Chondrocyte (in vitro differentiated cells): ENCODE measurements at regions not wholly inside any gene's neighbourhood (a gene's known extent, or its start where the extent isn't known, plus 50 kb on each side); places are given as distances from the start of the nearest gene placed in this dataset.
A peak's percentile ranks its signal among the peaks of the same experiment; 100 is the strongest.
"Not testable (repeated sequence)": the region's sequence is repeated elsewhere in the genome, so short reads cannot be mapped to it uniquely, and the experiment has no call there.

Experiments
- DNase-seq: peaks from one replicate; pipeline ENCODE4 v3.0.0; 2021; ENCODE audit warnings: mixed read lengths, low spot score
- H3K27ac Mint-ChIP-seq: one replicate; pipeline ENCODE4 v1.8.0; 2021; ENCODE audit warnings: mild to moderate bottlenecking, moderate library complexity, mixed read lengths; ENCODE audit not compliant: unreplicated experiment
- H3K27me3 Mint-ChIP-seq: 2 replicates; pipeline ENCODE4 v1.8.0; 2021; ENCODE audit warnings: low read depth, mixed read lengths
- H3K36me3 Mint-ChIP-seq: 2 replicates; pipeline ENCODE4 v1.8.0; 2021; ENCODE audit warnings: low read depth, mixed read lengths
- H3K4me1 Mint-ChIP-seq: 2 replicates; pipeline ENCODE4 v1.8.0; 2021; ENCODE audit warnings: low read depth, mild to moderate bottlenecking, mixed read lengths
- H3K4me3 Mint-ChIP-seq: one replicate; pipeline ENCODE4 v1.8.0; 2021; ENCODE audit warnings: mild to moderate bottlenecking, moderate library complexity, mixed read lengths; ENCODE audit not compliant: unreplicated experiment
- H3K9me3 Mint-ChIP-seq: 2 replicates; pipeline ENCODE4 v1.8.0; 2021; ENCODE audit warnings: low read depth, mixed read lengths
- CTCF ChIP-seq: fragments of 200-600 bp; sonication (generic); IDR thresholded peaks from 2 replicates; pipeline ENCODE4 v1.5.0; 2021; ENCODE audit warnings: antibody characterized with exemption, mild to moderate bottlenecking, moderate library complexity

DNA sequence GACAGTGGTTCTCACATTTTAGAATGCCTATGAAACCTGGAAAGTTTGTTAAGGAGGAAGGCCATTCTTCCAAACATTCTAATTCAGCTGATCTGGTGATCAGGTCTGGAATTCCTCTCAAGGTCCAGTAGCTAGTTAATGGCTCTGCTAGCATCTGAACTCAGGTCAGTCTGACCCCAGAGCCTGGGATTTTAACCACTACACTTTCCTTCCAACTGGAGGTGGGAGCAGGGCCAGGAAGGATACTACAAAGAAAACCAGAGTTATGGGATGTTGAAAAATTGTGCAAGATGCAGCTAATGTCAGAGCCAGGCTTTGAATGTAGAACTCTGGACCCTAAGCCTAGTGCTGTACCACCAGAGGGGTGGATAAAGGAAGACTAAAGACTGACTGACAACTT is 73.6 kb upstream of the NID2 start:
- Mint-ChIP-seq H3K4me3 (no peak overlapping the region), H3K4me1 (no peaks in the 10 kb centered on the region), H3K9me3 (peaks cover 2% of the 10 kb centered on the region), H3K27me3 (peaks cover 9% of the 10 kb centered on the region), H3K36me3 (peaks cover 1% of the 10 kb centered on the region), H3K27ac (no peak overlapping the region)
- no peak for DNase-seq
- TF ChIP-seq CTCF, result no peak

- Mint-ChIP-seq H3K36me3 (peaks cover 3% of the 10 kb centered on the region), H3K9me3 (peaks cover 16% of the 10 kb centered on the region), H3K27me3 (no peaks in the 10 kb centered on the region), H3K27ac (no peak overlapping the region), H3K4me1 (peaks cover 8% of the 10 kb centered on the region), H3K4me3 (no peak overlapping the region)
- TF ChIP-seq CTCF, result peak; percentile 98
- DNase-seq, result no peak
Measured at GRCh38 chr14:52131640-52132320, 62.9 kb upstream of the NID2 start.

- H3K4me3 Mint-ChIP-seq, result no peak overlapping the region
- peaks cover 7% of the 10 kb centered on the region for H3K9me3 Mint-ChIP-seq
- no peaks in the 10 kb centered on the region for H3K36me3 Mint-ChIP-seq
- no peak for TF ChIP-seq CTCF
- H3K4me1 Mint-ChIP-seq, result peaks cover 22% of the 10 kb centered on the region
- no peak for DNase-seq
- H3K27me3 Mint-ChIP-seq, result no peaks in the 10 kb centered on the region
- no peak overlapping the region for H3K27ac Mint-ChIP-seq
Measured at GRCh38 chr14:52129721-52130120, 60.9 kb upstream of the NID2 start.

GRCh38 chr14:52125885-52126284 is 57.0 kb upstream of the NID2 start:
- no peaks in the 10 kb centered on the region for H3K27me3 Mint-ChIP-seq
- DNase-seq, result no peak
- TF ChIP-seq CTCF, result no peak
- H3K27ac Mint-ChIP-seq, result peak overlapping the region; percentile 1
- H3K4me1 Mint-ChIP-seq, result peaks cover 22% of the 10 kb centered on the region
- H3K36me3 Mint-ChIP-seq, result no peaks in the 10 kb centered on the region
- H3K4me3 Mint-ChIP-seq, result no peak overlapping the region
- H3K9me3 Mint-ChIP-seq, result no peaks in the 10 kb centered on the region

GRCh38 chr14:52124791-52125684 is 56.2 kb upstream of the NID2 start:
- peaks cover 22% of the 10 kb centered on the region for H3K4me1 Mint-ChIP-seq
- no peaks in the 10 kb centered on the region for H3K27me3 Mint-ChIP-seq
- no peak for DNase-seq
- no peaks in the 10 kb centered on the region for H3K9me3 Mint-ChIP-seq
- no peaks in the 10 kb centered on the region for H3K36me3 Mint-ChIP-seq
- peak overlapping the region; percentile 30 for H3K27ac Mint-ChIP-seq
- no peak overlapping the region for H3K4me3 Mint-ChIP-seq
- peak; percentile 43 for TF ChIP-seq CTCF

GRCh38 chr14:52122163-52122562 is 53.3 kb upstream of the NID2 start:
- not testable (repeated sequence) for H3K36me3 Mint-ChIP-seq, H3K4me3 Mint-ChIP-seq, H3K9me3 Mint-ChIP-seq, H3K27ac Mint-ChIP-seq, H3K27me3 Mint-ChIP-seq, DNase-seq
- H3K4me1 Mint-ChIP-seq, result peaks cover 35% of the 10 kb centered on the region
